ENCODE measurements at regions not wholly inside any gene's neighbourhood (a gene's known extent, or its start where the extent isn't known, plus 50 kb on each side); places are given as distances from the start of the nearest gene placed in this dataset.
"Not testable (repeated sequence)": the region's sequence is repeated elsewhere in the genome, so short reads cannot be mapped to it uniquely, and the experiment has no call there.

- TF ChIP-seq CTCF (conservative IDR thresholded peaks at IDR 0.05 in 1 of 2, IDR thresholded peaks at IDR 0.05 in 1 of 2; ENCODE audit: low read depth in 1 of 2, low read length in 2 of 2); EZH2 (IDR thresholded peaks at IDR 0.05; ENCODE audit: low read length, missing control alignments): not testable (repeated sequence)
Observed at GRCh38 chr7:56697058-56697457, 435.2 kb downstream of the ZNF479 start.
